ENCODE measurements at regions not wholly inside any gene's neighbourhood (a gene's known extent, or its start where the extent isn't known, plus 50 kb on each side); places are given as distances from the start of the nearest gene placed in this dataset.

DNA sequence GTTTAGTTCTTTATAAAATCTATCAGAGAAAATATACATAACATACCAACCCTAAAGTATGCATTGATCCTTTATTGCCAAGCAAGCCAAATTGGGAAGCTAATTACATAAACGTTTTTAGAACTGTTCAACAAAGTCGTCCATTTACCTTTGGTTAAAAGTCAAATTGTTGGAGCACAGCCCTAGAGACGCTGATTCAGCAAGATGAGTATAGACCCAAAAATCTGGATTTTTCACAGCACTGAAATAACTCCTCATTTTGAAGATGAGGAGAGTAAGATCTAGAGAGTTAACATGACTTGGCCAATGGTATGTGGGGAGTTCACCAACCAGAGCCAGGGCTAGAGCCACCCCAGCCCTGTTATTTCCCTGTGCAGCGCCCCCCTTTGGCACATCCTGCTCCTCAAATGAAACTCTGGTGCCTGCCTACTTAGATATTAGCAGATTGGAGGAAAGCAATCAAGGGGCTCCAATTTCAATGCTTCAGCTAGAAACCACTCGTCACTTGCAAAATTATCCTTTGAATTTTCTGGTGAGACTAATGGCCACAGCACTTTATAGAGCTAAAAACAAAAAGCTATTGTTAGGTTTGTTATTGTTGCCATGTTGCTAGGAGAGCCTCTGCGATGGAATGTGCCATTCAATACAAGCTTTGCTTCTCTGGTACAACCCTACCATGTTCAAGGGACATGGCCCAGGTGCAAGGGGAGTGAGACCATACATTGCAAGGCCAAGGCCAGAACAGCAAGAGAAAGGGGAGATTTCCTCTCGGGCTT, 132.6 kb upstream of the ZEB1 start:
- TF ChIP-seq, protein P1, sequence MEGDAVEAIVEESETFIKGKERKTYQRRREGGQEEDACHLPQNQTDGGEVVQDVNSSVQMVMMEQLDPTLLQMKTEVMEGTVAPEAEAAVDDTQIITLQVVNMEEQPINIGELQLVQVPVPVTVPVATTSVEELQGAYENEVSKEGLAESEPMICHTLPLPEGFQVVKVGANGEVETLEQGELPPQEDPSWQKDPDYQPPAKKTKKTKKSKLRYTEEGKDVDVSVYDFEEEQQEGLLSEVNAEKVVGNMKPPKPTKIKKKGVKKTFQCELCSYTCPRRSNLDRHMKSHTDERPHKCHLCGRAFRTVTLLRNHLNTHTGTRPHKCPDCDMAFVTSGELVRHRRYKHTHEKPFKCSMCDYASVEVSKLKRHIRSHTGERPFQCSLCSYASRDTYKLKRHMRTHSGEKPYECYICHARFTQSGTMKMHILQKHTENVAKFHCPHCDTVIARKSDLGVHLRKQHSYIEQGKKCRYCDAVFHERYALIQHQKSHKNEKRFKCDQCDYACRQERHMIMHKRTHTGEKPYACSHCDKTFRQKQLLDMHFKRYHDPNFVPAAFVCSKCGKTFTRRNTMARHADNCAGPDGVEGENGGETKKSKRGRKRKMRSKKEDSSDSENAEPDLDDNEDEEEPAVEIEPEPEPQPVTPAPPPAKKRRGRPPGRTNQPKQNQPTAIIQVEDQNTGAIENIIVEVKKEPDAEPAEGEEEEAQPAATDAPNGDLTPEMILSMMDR (conservative IDR thresholded peaks at IDR 0.05; ENCODE audit: low read depth, low read length) = 0 out of 2 replicates have a peak, but pooled peaks have one; percentile 17
- no peak for TF ChIP-seq EZH2 (IDR thresholded peaks at IDR 0.05; ENCODE audit: low read length, unreplicated experiment)

Measured in PC-3 (cell line).